ENCODE measurements at regions not wholly inside any gene's neighbourhood (a gene's known extent, or its start where the extent isn't known, plus 50 kb on each side); places are given as distances from the start of the nearest gene placed in this dataset.

- H3K27ac ChIP-seq (replicated peaks): no peak overlapping the region
- DNase-seq (ENCODE audit: low read depth in 1 of 2, low spot score in 1 of 2): no peak
- H3K27me3 ChIP-seq (ENCODE audit: insufficient read depth, poor library complexity, severe bottlenecking): no peaks in the 10 kb centered on the region
- TF ChIP-seq REST (IDR thresholded peaks at IDR 0.05; ENCODE audit: insufficient replicate concordance, low read depth): no peak
- no peak for TF ChIP-seq CTCF (IDR thresholded peaks at IDR 0.05; ENCODE audit: insufficient read depth, low read length)
- no peak for TF ChIP-seq SPI1 (IDR thresholded peaks at IDR 0.05; ENCODE audit: borderline replicate concordance, low read depth)
- TF ChIP-seq POLR2AphosphoS5 (IDR thresholded peaks at IDR 0.05; ENCODE audit: low read depth): no peak
- TF ChIP-seq GABPA (IDR thresholded peaks at IDR 0.05; ENCODE audit: low read depth): no peak
- H3K4me3 ChIP-seq (replicated peaks; ENCODE audit: insufficient read depth, low read length): no peak overlapping the region
These were observed 147.5 kb upstream of the ERCC6L2 start for GRCh38 chr9:95727947-95728520.

GRCh38 chr9:95726756-95727155, 148.7 kb upstream of the ERCC6L2 start:
- DNase-seq (ENCODE audit: low read depth in 1 of 2, low spot score in 1 of 2): peak in 1 of 2 experiments; percentile 8
- TF ChIP-seq POLR2AphosphoS5 (IDR thresholded peaks at IDR 0.05; ENCODE audit: low read depth): no peak
- TF ChIP-seq CTCF (IDR thresholded peaks at IDR 0.05; ENCODE audit: insufficient read depth, low read length): peak; percentile 9
- Histone ChIP-seq H3K4me3 (replicated peaks; ENCODE audit: insufficient read depth, low read length) (no peak overlapping the region), H3K27me3 (ENCODE audit: insufficient read depth, poor library complexity, severe bottlenecking) (no peaks in the 10 kb centered on the region), H3K27ac (replicated peaks) (no peak overlapping the region)

GRCh38 chr9:95725045-95725444, 150.4 kb upstream of the ERCC6L2 start:
- TF ChIP-seq CTCF (IDR thresholded peaks at IDR 0.05; ENCODE audit: insufficient read depth, low read length): no peak
- TF ChIP-seq POLR2AphosphoS5 (IDR thresholded peaks at IDR 0.05; ENCODE audit: low read depth): no peak
- TF ChIP-seq GABPA (IDR thresholded peaks at IDR 0.05; ENCODE audit: low read depth): no peak
- no peak for TF ChIP-seq SPI1 (IDR thresholded peaks at IDR 0.05; ENCODE audit: borderline replicate concordance, low read depth)
- no peak for TF ChIP-seq REST (IDR thresholded peaks at IDR 0.05; ENCODE audit: insufficient replicate concordance, low read depth)
- DNase-seq (ENCODE audit: low read depth in 1 of 2, low spot score in 1 of 2): no peak
- Histone ChIP-seq H3K4me3 (replicated peaks; ENCODE audit: insufficient read depth, low read length) (no peak overlapping the region), H3K27ac (replicated peaks) (no peak overlapping the region), H3K27me3 (ENCODE audit: insufficient read depth, poor library complexity, severe bottlenecking) (no peaks in the 10 kb centered on the region)

Data from HL-60 (cell line).